ENCODE measurements at regions not wholly inside any gene's neighbourhood (a gene's known extent, or its start where the extent isn't known, plus 50 kb on each side); places are given as distances from the start of the nearest gene placed in this dataset.

DNA sequence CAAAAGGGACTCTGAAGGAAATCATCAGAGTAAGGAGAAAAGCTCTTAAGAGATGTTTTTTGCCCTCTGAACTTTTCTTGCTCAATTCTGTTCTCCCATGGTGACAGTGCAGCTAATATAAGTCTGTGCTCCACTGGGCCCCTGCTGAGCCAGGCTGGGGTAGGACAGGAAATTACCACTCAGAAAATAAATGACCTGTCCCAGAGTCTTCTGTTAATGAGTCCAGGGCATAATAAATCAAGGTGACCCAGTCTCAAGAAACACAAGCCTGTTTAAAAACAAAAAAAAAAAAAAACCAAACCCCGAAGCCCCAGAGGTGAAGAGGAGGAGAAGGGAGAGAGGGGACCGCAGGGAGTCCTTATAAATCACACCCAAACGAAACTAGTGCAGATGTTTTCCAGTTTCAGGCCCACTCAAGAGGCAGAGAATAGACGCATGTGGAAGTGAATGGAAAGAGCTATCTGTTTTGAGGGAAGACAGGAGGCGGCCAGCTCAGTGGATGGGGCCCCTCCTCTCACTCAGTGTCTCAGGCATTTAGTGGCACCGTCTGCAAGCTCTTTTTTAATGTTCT is 59.8 kb upstream of the BOC start:
- Histone ChIP-seq H2AK5ac (ENCODE audit: insufficient read length, low read length) (no peak overlapping the region), H3K79me2 (ENCODE audit: insufficient read depth, low read length) (no peaks in the 10 kb centered on the region), H3K9me3 (ENCODE audit: control insufficient read depth, low read depth, low read length) (no peaks in the 10 kb centered on the region), H4K20me1 (ENCODE audit: control insufficient read depth, insufficient read depth, insufficient read length) (no peaks in the 10 kb centered on the region), H3K4me1 (ENCODE audit: insufficient read depth, low read length) (no peaks in the 10 kb centered on the region; the same call in 1 of the 2 replicates), H3K4ac (ENCODE audit: low read depth, low read length) (no peak overlapping the region), H3K23me2 (ENCODE audit: insufficient read length, low read depth, low read length, poor library complexity, severe bottlenecking) (peaks cover 2% of the 10 kb centered on the region), H3K4me2 (ENCODE audit: insufficient read depth, insufficient read length, low read length) (no peak overlapping the region), H2BK20ac (ENCODE audit: low read depth, low read length, poor library complexity, severe bottlenecking) (no peak overlapping the region), H3K9ac (ENCODE audit: extremely low read depth, insufficient read length, low read length) (no peak overlapping the region), H2BK120ac (ENCODE audit: low read depth, low read length, poor library complexity, severe bottlenecking) (no peak overlapping the region), H3K23ac (ENCODE audit: insufficient read length, low read depth, low read length) (no peak overlapping the region), H3K27me3 (ENCODE audit: insufficient read depth, low read length) (no peaks in the 10 kb centered on the region), H3T11ph (ENCODE audit: low read length) (no peak overlapping the region), H3K79me1 (ENCODE audit: insufficient read depth, low read depth, low read length, poor library complexity, severe bottlenecking) (no peaks in the 10 kb centered on the region), H2BK5ac (ENCODE audit: insufficient read length, low read length) (no peak overlapping the region), H3K14ac (ENCODE audit: insufficient read depth, low read length) (no peak overlapping the region), H4K91ac (ENCODE audit: insufficient read length, low read depth, low read length) (no peak overlapping the region), H2BK12ac (ENCODE audit: insufficient read length, low read depth, low read length) (no peak overlapping the region), H2BK15ac (ENCODE audit: low read depth, low read length) (no peak overlapping the region), H3K56ac (ENCODE audit: insufficient read length, low read depth, low read length) (no peak overlapping the region), H4K5ac (ENCODE audit: insufficient read length, low read depth, low read length) (no peak overlapping the region), H4K8ac (replicated peaks; ENCODE audit: insufficient read length, low read depth, low read length) (no peak overlapping the region), H2AFZ (ENCODE audit: low read length) (no peak overlapping the region), H3K18ac (ENCODE audit: insufficient read length, low read depth, low read length) (no peak overlapping the region), H3K27ac (ENCODE audit: insufficient read length, low read depth, low read length) (no peak overlapping the region)
- no peaks in the 10 kb centered on the region for H3K36me3 Mint-ChIP-seq (ENCODE audit: insufficient read depth in 1 of 3, low read depth in 3 of 3)
- WGBS (ENCODE audit: extremely low coverage, insufficient read length, low lambda C conversion rate): no CpG with 5 or more reads among the region's 6 CpGs
- peak overlapping the region in 1 of 3 experiments; percentile 44; a peak in 2 of 7 replicates for H3K27ac Mint-ChIP-seq
- H3K4me3 Mint-ChIP-seq: no peak overlapping the region
- TF ChIP-seq, protein P1, sequence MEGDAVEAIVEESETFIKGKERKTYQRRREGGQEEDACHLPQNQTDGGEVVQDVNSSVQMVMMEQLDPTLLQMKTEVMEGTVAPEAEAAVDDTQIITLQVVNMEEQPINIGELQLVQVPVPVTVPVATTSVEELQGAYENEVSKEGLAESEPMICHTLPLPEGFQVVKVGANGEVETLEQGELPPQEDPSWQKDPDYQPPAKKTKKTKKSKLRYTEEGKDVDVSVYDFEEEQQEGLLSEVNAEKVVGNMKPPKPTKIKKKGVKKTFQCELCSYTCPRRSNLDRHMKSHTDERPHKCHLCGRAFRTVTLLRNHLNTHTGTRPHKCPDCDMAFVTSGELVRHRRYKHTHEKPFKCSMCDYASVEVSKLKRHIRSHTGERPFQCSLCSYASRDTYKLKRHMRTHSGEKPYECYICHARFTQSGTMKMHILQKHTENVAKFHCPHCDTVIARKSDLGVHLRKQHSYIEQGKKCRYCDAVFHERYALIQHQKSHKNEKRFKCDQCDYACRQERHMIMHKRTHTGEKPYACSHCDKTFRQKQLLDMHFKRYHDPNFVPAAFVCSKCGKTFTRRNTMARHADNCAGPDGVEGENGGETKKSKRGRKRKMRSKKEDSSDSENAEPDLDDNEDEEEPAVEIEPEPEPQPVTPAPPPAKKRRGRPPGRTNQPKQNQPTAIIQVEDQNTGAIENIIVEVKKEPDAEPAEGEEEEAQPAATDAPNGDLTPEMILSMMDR (conservative IDR thresholded peaks at IDR 0.05): no peak
- peaks cover 35 to 44% of the 10 kb centered on the region in 2 experiments for H3K4me1 Mint-ChIP-seq
- H3K9me3 Mint-ChIP-seq: no peaks in the 10 kb centered on the region; a peak in 2 of 5 replicates
- peaks cover 1% of the 10 kb centered on the region for H3K27me3 Mint-ChIP-seq (ENCODE audit: low read depth)
- DNase-seq: no peak
